Endodermal cell (in vitro differentiated cells): ENCODE measurements at regions not wholly inside any gene's neighbourhood (a gene's known extent, or its start where the extent isn't known, plus 50 kb on each side); places are given as distances from the start of the nearest gene placed in this dataset.

Experiments
- DNase-seq: peaks from one replicate; pipeline ENCODE4 v3.0.0-alpha.2; 2017
- H3K27ac ChIP-seq: 2 replicates; pipeline ENCODE4 v1.5.1; 2013; ENCODE audit warnings: mild to moderate bottlenecking, low read depth, low read length, moderate library complexity
- H3K27me3 ChIP-seq: 2 replicates; pipeline ENCODE4 v1.6.1; 2013; ENCODE audit warnings: mild to moderate bottlenecking, low read length, moderate library complexity; ENCODE audit not compliant: insufficient read depth, control insufficient read depth, poor library complexity, severe bottlenecking
- H3K36me3 ChIP-seq: 2 replicates; pipeline ENCODE4 v1.7.0; 2013; ENCODE audit warnings: mild to moderate bottlenecking, low read length, moderate library complexity; ENCODE audit not compliant: control insufficient read depth, insufficient read depth
- H3K4me1 ChIP-seq: one replicate; pipeline ENCODE4 v1.7.0; 2013; ENCODE audit warnings: low read length; ENCODE audit not compliant: control insufficient read depth, insufficient read depth
- H3K4me3 ChIP-seq: 2 replicates; pipeline ENCODE4 v1.5.1; 2013; ENCODE audit warnings: mild to moderate bottlenecking, low read length, moderate library complexity
- H3K9ac ChIP-seq: 2 replicates; pipeline ENCODE4 v1.6.1; 2013; ENCODE audit warnings: mild to moderate bottlenecking, low read length, moderate library complexity; ENCODE audit not compliant: poor library complexity, severe bottlenecking; ENCODE audit errors: extremely low read depth
- H3K9me3 ChIP-seq: 2 replicates; pipeline ENCODE4 v1.6.1; 2013; ENCODE audit warnings: mild to moderate bottlenecking, low read length, moderate library complexity; ENCODE audit not compliant: control insufficient read depth
- H3K27ac Mint-ChIP-seq: 2 replicates; pipeline ENCODE4 v1.8.0; 2020; ENCODE audit warnings: mixed read lengths
- H3K27me3 Mint-ChIP-seq: 2 replicates; pipeline ENCODE4 v1.8.0; 2021; ENCODE audit warnings: mild to moderate bottlenecking, mixed read lengths; ENCODE audit not compliant: insufficient read depth
- H3K36me3 Mint-ChIP-seq: 2 replicates; pipeline ENCODE4 v1.8.0; 2020; ENCODE audit warnings: low read depth, mixed read lengths
- H3K4me1 Mint-ChIP-seq: 2 replicates; pipeline ENCODE4 v1.8.0; 2020; ENCODE audit warnings: mixed read lengths
- H3K4me3 Mint-ChIP-seq: 2 replicates; pipeline ENCODE4 v1.8.0; 2020; ENCODE audit warnings: mild to moderate bottlenecking, moderate library complexity, mixed read lengths
- H3K9me3 Mint-ChIP-seq: 2 replicates; pipeline ENCODE4 v1.8.0; 2020; ENCODE audit warnings: mild to moderate bottlenecking, mixed read lengths
- CTCF ChIP-seq: fragments of 200-600 bp; sonication (generic); conservative IDR thresholded peaks from 2 replicates; pipeline ENCODE4 v1.5.0; 2021; ENCODE audit warnings: antibody characterized with exemption, mild to moderate bottlenecking
- WGBS, 2 experiments: methylation state at CpG; one replicate each; pipeline versions ENCODE4 v1.1.5 to v1.1.7; 2013; ENCODE audit warnings: missing lambda C conversion rate in 2 of 2, mixed read lengths in 1 of 2; ENCODE audit not compliant: insufficient coverage in 1 of 2, insufficient read length in 1 of 2; 5-methylcytosine and 5-hydroxymethylcytosine counted together

- Mint-ChIP-seq H3K9me3 (no peaks in the 10 kb centered on the region), H3K4me1 (no peaks in the 10 kb centered on the region), H3K4me3 (no peak overlapping the region), H3K27me3 (no peaks in the 10 kb centered on the region), H3K27ac (no peak overlapping the region), H3K36me3 (no peaks in the 10 kb centered on the region)
- no peak for TF ChIP-seq CTCF
- H3K9me3 ChIP-seq: no peaks in the 10 kb centered on the region
- no peaks in the 10 kb centered on the region for H3K27me3 ChIP-seq
- H3K4me3 ChIP-seq: no peak overlapping the region
- H3K4me1 ChIP-seq: no peaks in the 10 kb centered on the region
- H3K27ac ChIP-seq: no peak overlapping the region
- no peak for DNase-seq
- 91 to 92% methylated on average over 4 to 8 of the region's 8 CpGs for WGBS, 2 experiments
- H3K9ac ChIP-seq: no peak overlapping the region
- no peaks in the 10 kb centered on the region for H3K36me3 ChIP-seq
Observed at GRCh38 chr6:156046841-156047449, 591.3 kb upstream of the NOX3 start.

GRCh38 chr6:156046268-156046665, 590.6 kb upstream of the NOX3 start:
- Histone ChIP-seq H3K27me3 (no peaks in the 10 kb centered on the region), H3K4me1 (no peaks in the 10 kb centered on the region), H3K36me3 (no peaks in the 10 kb centered on the region), H3K4me3 (no peak overlapping the region), H3K9me3 (no peaks in the 10 kb centered on the region), H3K27ac (no peak overlapping the region), H3K9ac (no peak overlapping the region)
- H3K4me3 Mint-ChIP-seq: no peak overlapping the region
- H3K36me3 Mint-ChIP-seq: no peaks in the 10 kb centered on the region
- DNase-seq: no peak
- no peak for TF ChIP-seq CTCF
- H3K27ac Mint-ChIP-seq: no peak overlapping the region
- WGBS, 2 experiments: 83 to 100% methylated on average over 2 of the region's 2 CpGs
- H3K9me3 Mint-ChIP-seq: no peaks in the 10 kb centered on the region
- no peaks in the 10 kb centered on the region for H3K4me1 Mint-ChIP-seq
- no peaks in the 10 kb centered on the region for H3K27me3 Mint-ChIP-seq

- 86 to 95% methylated on average over 5 to 6 of the region's 6 CpGs for WGBS, 2 experiments
- Mint-ChIP-seq H3K4me1 (no peaks in the 10 kb centered on the region), H3K9me3 (no peaks in the 10 kb centered on the region), H3K27me3 (no peaks in the 10 kb centered on the region), H3K4me3 (no peak overlapping the region), H3K36me3 (no peaks in the 10 kb centered on the region), H3K27ac (no peak overlapping the region)
- H3K4me3 ChIP-seq: no peak overlapping the region
- no peaks in the 10 kb centered on the region for H3K4me1 ChIP-seq
- no peaks in the 10 kb centered on the region for H3K9me3 ChIP-seq
- H3K9ac ChIP-seq: no peak overlapping the region
- DNase-seq: no peak
- no peaks in the 10 kb centered on the region for H3K27me3 ChIP-seq
- no peak overlapping the region for H3K27ac ChIP-seq
- no peaks in the 10 kb centered on the region for H3K36me3 ChIP-seq
- no peak for TF ChIP-seq CTCF
Observed at GRCh38 chr6:156045401-156046267, 590.0 kb upstream of the NOX3 start.
